TTC549 (cell line): ENCODE measurements at regions not wholly inside any gene's neighbourhood (a gene's known extent, or its start where the extent isn't known, plus 50 kb on each side); places are given as distances from the start of the nearest gene placed in this dataset.

ENCODE experiments used
- FAIRE-seq: peaks from 2 replicates; lab custom pipeline; 2012; peaks lifted over from hg19 to GRCh38; lab: Jason Lieb, UNC

- no peak for FAIRE-seq
Measured at GRCh38 chr4:19883841-19884240, 367.9 kb upstream of the SLIT2 start.

- FAIRE-seq: no peak
Measured at GRCh38 chr4:19880206-19880605, 371.5 kb upstream of the SLIT2 start.

GRCh38 chr4:19879330-19879729 lies 372.4 kb upstream of the SLIT2 start:
- no peak for FAIRE-seq

- FAIRE-seq: no peak
Measured at GRCh38 chr4:19857991-19858390, 393.7 kb upstream of the SLIT2 start.

- no peak for FAIRE-seq
Measured at GRCh38 chr4:19857380-19857779, 394.3 kb upstream of the SLIT2 start.

GRCh38 chr4:19850909-19851308 lies 400.8 kb upstream of the SLIT2 start:
- no peak for FAIRE-seq

GRCh38 chr4:19844446-19844845 lies 407.3 kb upstream of the SLIT2 start:
- no peak for FAIRE-seq

- FAIRE-seq: no peak
Measured at GRCh38 chr4:19842471-19842870, 409.2 kb upstream of the SLIT2 start.

GRCh38 chr4:19838858-19839257 lies 412.8 kb upstream of the SLIT2 start:
- no peak for FAIRE-seq

GRCh38 chr4:19835429-19835828 lies 416.3 kb upstream of the SLIT2 start:
- no peak for FAIRE-seq

- no peak for FAIRE-seq
Measured at GRCh38 chr4:19832411-19832810, 419.3 kb upstream of the SLIT2 start.

GRCh38 chr4:19831644-19832285 lies 419.9 kb upstream of the SLIT2 start:
- FAIRE-seq: no peak

GRCh38 chr4:19829101-19829500 lies 422.6 kb upstream of the SLIT2 start:
- FAIRE-seq: no peak

GRCh38 chr4:19823781-19824180 lies 427.9 kb upstream of the SLIT2 start:
- no peak for FAIRE-seq

- no peak for FAIRE-seq
Measured at GRCh38 chr4:19819737-19820136, 432.0 kb upstream of the SLIT2 start.

GRCh38 chr4:19809989-19810388 lies 441.7 kb upstream of the SLIT2 start:
- FAIRE-seq: no peak

- no peak for FAIRE-seq
Measured at GRCh38 chr4:19807505-19807904, 444.2 kb upstream of the SLIT2 start.

GRCh38 chr4:19806865-19807264 lies 444.8 kb upstream of the SLIT2 start:
- no peak for FAIRE-seq

- FAIRE-seq: no peak
Measured at GRCh38 chr4:19803406-19803805, 448.3 kb upstream of the SLIT2 start.

- no peak for FAIRE-seq
Measured at GRCh38 chr4:19793831-19794230, 457.9 kb upstream of the SLIT2 start.

GRCh38 chr4:19791422-19792123 lies 460.1 kb upstream of the SLIT2 start:
- no peak for FAIRE-seq

GRCh38 chr4:19786616-19787015 lies 465.1 kb upstream of the SLIT2 start:
- no peak for FAIRE-seq

GRCh38 chr4:19783667-19784223 lies 468.0 kb upstream of the SLIT2 start:
- FAIRE-seq: no peak

GRCh38 chr4:19780871-19781270 lies 470.8 kb upstream of the SLIT2 start:
- no peak for FAIRE-seq
